HL-60 (cell line): ENCODE measurements at regions not wholly inside any gene's neighbourhood (a gene's known extent, or its start where the extent isn't known, plus 50 kb on each side); places are given as distances from the start of the nearest gene placed in this dataset.

Experiments used
- CTCF ChIP-seq: IDR thresholded peaks from one replicate; pipeline ENCODE4 v1.5.1; 2011; ENCODE audit warnings: low read length, control low read depth, inconsistent platforms; ENCODE audit not compliant: insufficient read depth
- REST ChIP-seq: IDR thresholded peaks from 2 replicates; pipeline ENCODE4 v1.6.1; 2012; ENCODE audit warnings: low read depth; ENCODE audit not compliant: insufficient replicate concordance

DNA sequence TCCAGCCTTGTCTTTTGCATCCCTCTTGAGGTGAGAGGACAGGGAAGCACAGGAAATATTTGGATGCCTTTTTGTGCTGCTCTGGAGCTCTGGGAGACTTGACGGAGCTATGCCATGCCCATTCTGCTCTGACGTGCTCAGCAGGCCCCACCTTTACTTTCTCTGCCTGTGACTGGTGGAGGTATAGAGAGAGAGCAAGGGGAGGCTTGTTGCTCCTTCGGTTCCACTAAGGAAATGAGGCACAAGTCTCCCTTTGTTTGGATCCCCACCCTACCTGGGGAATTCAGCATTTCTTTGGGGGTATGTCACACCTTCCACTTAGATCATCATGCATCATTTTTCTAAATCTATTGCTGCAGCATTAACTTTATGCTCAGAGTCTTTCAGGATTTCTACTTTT lies 121.8 kb upstream of the CNTLN start:
- no peak for TF ChIP-seq CTCF
- no peak for TF ChIP-seq REST
